ENCODE measurements at regions not wholly inside any gene's neighbourhood (a gene's known extent, or its start where the extent isn't known, plus 50 kb on each side); places are given as distances from the start of the nearest gene placed in this dataset.

GRCh38 chr9:16303506-16303905 is 567.0 kb downstream of the BNC2 start:
- TF ChIP-seq CTCF (IDR thresholded peaks at IDR 0.05; ENCODE audit: insufficient read depth in 1 of 2, low read depth in 1 of 2, low read length in 1 of 2, severe bottlenecking in 1 of 2, unreplicated experiment in 1 of 2), result no peak

DNA sequence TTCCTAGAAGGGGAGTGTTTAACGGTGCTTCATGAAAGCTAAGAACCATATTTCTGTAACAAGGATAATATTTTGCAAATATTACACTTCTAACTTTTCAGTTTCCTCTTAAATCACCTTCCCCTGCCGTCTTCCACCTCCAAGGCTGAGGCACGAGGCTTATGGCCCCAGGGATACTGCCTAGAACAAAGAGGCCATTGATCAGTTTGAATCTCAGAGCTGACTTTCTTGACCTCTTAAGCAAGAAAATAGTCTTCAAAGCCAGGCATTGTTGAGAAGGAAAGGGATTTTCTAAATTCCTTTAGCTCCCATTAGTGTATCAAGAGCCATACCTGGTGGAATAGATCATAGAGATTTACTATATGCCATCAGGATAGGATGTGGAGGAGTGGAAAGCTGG is 566.2 kb downstream of the BNC2 start:
- H3K27me3 ChIP-seq (replicated peaks; ENCODE audit: control insufficient read depth, insufficient read depth, low read length), result no peaks in the 10 kb centered on the region
- Mint-ChIP-seq H3K27me3 (ENCODE audit: insufficient read depth, unreplicated experiment) (no peaks in the 10 kb centered on the region), H3K36me3 (ENCODE audit: insufficient read depth, unreplicated experiment) (no peaks in the 10 kb centered on the region), H3K9me3 (ENCODE audit: unreplicated experiment) (no peaks in the 10 kb centered on the region), H3K27ac (ENCODE audit: unreplicated experiment) (no peak overlapping the region), H3K4me3 (ENCODE audit: unreplicated experiment) (no peak overlapping the region), H3K4me1 (ENCODE audit: low read depth, unreplicated experiment) (no peaks in the 10 kb centered on the region)
- DNase-seq, result no peak
- no peaks in the 10 kb centered on the region for H3K4me1 ChIP-seq
- POLR2A ChIA-PET, result no interaction called here
- CTCF ChIA-PET, result no interaction called here
- intact Hi-C loops (cut with micrococcal nuclease; ENCODE audit: unreplicated experiment), result no loop called here
- no peaks in the 10 kb centered on the region for H3K36me3 ChIP-seq (ENCODE audit: control insufficient read depth, insufficient read depth, low read length)
- no TSS peak for BruUV-seq (replicated peaks)
- no peak for TF ChIP-seq CTCF (IDR thresholded peaks at IDR 0.05; ENCODE audit: insufficient read depth in 1 of 2, low read depth in 1 of 2, low read length in 1 of 2, severe bottlenecking in 1 of 2, unreplicated experiment in 1 of 2)
- H3K4me3 ChIP-seq (ENCODE audit: low read depth, low read length), result no peak overlapping the region
- no peaks in the 10 kb centered on the region for H3K9me3 ChIP-seq

More at GRCh38 chr9:16303506-16303905, 567.0 kb downstream of the BNC2 start:
- Mint-ChIP-seq H3K36me3 (ENCODE audit: insufficient read depth, unreplicated experiment) (no peaks in the 10 kb centered on the region), H3K27ac (ENCODE audit: unreplicated experiment) (no peak overlapping the region), H3K4me1 (ENCODE audit: low read depth, unreplicated experiment) (no peaks in the 10 kb centered on the region), H3K4me3 (ENCODE audit: unreplicated experiment) (no peak overlapping the region), H3K9me3 (ENCODE audit: unreplicated experiment) (no peaks in the 10 kb centered on the region), H3K27me3 (ENCODE audit: insufficient read depth, unreplicated experiment) (no peaks in the 10 kb centered on the region)
- Histone ChIP-seq H3K4me3 (ENCODE audit: low read depth, low read length) (no peak overlapping the region), H3K9me3 (no peaks in the 10 kb centered on the region), H3K36me3 (ENCODE audit: control insufficient read depth, insufficient read depth, low read length) (no peaks in the 10 kb centered on the region), H3K4me1 (no peaks in the 10 kb centered on the region), H3K27me3 (replicated peaks; ENCODE audit: control insufficient read depth, insufficient read depth, low read length) (no peaks in the 10 kb centered on the region)
- intact Hi-C loops (cut with micrococcal nuclease; ENCODE audit: unreplicated experiment), result no loop called here
- DNase-seq, result no peak
- no TSS peak for BruUV-seq (replicated peaks)
- ChIA-PET CTCF (no interaction called here), POLR2A (no interaction called here)

DNA sequence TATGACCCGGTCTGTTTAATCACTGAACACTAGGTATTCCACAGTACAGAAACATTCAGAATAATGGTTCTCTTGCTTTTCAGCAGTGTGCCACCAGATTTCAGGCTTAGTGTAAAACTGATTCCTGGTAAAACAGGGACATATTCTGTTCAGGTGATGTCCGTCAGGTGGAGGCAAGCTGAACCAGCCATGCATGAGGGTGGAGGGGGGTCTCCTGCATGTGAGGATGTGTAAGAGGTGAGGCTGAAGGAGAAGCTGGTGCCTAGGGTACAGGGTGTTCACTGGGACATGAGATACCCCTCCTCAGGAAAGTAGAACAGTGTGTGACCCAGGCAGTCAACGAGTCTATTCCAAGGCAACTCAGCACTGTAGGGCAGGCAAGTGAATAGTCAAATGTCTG is 563.9 kb downstream of the BNC2 start:
- no peaks in the 10 kb centered on the region for H3K9me3 Mint-ChIP-seq (ENCODE audit: unreplicated experiment)
- H3K4me1 ChIP-seq, result no peaks in the 10 kb centered on the region
- H3K27me3 Mint-ChIP-seq (ENCODE audit: insufficient read depth, unreplicated experiment), result no peaks in the 10 kb centered on the region
- no peak overlapping the region for H3K27ac Mint-ChIP-seq (ENCODE audit: unreplicated experiment)
- no peaks in the 10 kb centered on the region for H3K4me1 Mint-ChIP-seq (ENCODE audit: low read depth, unreplicated experiment)
- no peaks in the 10 kb centered on the region for H3K36me3 ChIP-seq (ENCODE audit: control insufficient read depth, insufficient read depth, low read length)
- BruUV-seq (replicated peaks), result no TSS peak
- no peaks in the 10 kb centered on the region for H3K27me3 ChIP-seq (replicated peaks; ENCODE audit: control insufficient read depth, insufficient read depth, low read length)
- ChIA-PET POLR2A (no interaction called here), CTCF (no interaction called here)
- no peak overlapping the region for H3K4me3 ChIP-seq (ENCODE audit: low read depth, low read length)
- intact Hi-C loops (cut with micrococcal nuclease; ENCODE audit: unreplicated experiment), result no loop called here
- DNase-seq, result no peak
- no peak for TF ChIP-seq CTCF (IDR thresholded peaks at IDR 0.05; ENCODE audit: insufficient read depth in 1 of 2, low read depth in 1 of 2, low read length in 1 of 2, severe bottlenecking in 1 of 2, unreplicated experiment in 1 of 2)
- H3K9me3 ChIP-seq, result no peaks in the 10 kb centered on the region
- no peak overlapping the region for H3K4me3 Mint-ChIP-seq (ENCODE audit: unreplicated experiment)
- no peaks in the 10 kb centered on the region for H3K36me3 Mint-ChIP-seq (ENCODE audit: insufficient read depth, unreplicated experiment)

All from Caco-2 (cell line).